ENCODE measurements at regions not wholly inside any gene's neighbourhood (a gene's known extent, or its start where the extent isn't known, plus 50 kb on each side); places are given as distances from the start of the nearest gene placed in this dataset.
"Not testable (repeated sequence)": the region's sequence is repeated elsewhere in the genome, so short reads cannot be mapped to it uniquely, and the experiment has no call there.

- no peak for DNase-seq (ENCODE audit: low read depth in 2 of 2)
These were observed 138.6 kb upstream of the FAM78B start for GRCh38 chr1:166305371-166305770.

- no peak for DNase-seq (ENCODE audit: low read depth in 2 of 2)
These were observed 140.7 kb upstream of the FAM78B start for GRCh38 chr1:166307261-166308188.

- not testable (repeated sequence) for DNase-seq (ENCODE audit: low read depth in 2 of 2)
These were observed 149.5 kb upstream of the FAM78B start for GRCh38 chr1:166316306-166316705.

GRCh38 chr1:166322470-166322869 lies 155.7 kb upstream of the FAM78B start:
- no peak for DNase-seq (ENCODE audit: low read depth in 2 of 2)

GRCh38 chr1:166327886-166328285 lies 161.1 kb upstream of the FAM78B start:
- no peak for DNase-seq (ENCODE audit: low read depth in 2 of 2)

- no peak for DNase-seq (ENCODE audit: low read depth in 2 of 2)
These were observed 162.2 kb upstream of the FAM78B start for GRCh38 chr1:166328956-166329355.

GRCh38 chr1:166330096-166330495 lies 163.3 kb upstream of the FAM78B start:
- DNase-seq (ENCODE audit: low read depth in 2 of 2): no peak

GRCh38 chr1:166338105-166338504 lies 171.3 kb upstream of the FAM78B start:
- no peak for DNase-seq (ENCODE audit: low read depth in 2 of 2)

- DNase-seq (ENCODE audit: low read depth in 2 of 2): no peak
These were observed 173.9 kb upstream of the FAM78B start for GRCh38 chr1:166340709-166341108.

- no peak for DNase-seq (ENCODE audit: low read depth in 2 of 2)
These were observed 176.5 kb upstream of the FAM78B start for GRCh38 chr1:166343276-166343675.

GRCh38 chr1:166350490-166350889 lies 183.7 kb upstream of the FAM78B start:
- no peak for DNase-seq (ENCODE audit: low read depth in 2 of 2)

GRCh38 chr1:166351676-166352075 lies 184.9 kb upstream of the FAM78B start:
- no peak for DNase-seq (ENCODE audit: low read depth in 2 of 2)

- DNase-seq (ENCODE audit: low read depth in 2 of 2): no peak
These were observed 186.4 kb upstream of the FAM78B start for GRCh38 chr1:166353213-166353612.

- no peak for DNase-seq (ENCODE audit: low read depth in 2 of 2)
These were observed 187.6 kb upstream of the FAM78B start for GRCh38 chr1:166354406-166354805.

GRCh38 chr1:166365081-166365480 lies 198.3 kb upstream of the FAM78B start:
- no peak for DNase-seq (ENCODE audit: low read depth in 2 of 2)

- DNase-seq (ENCODE audit: low read depth in 2 of 2): no peak
These were observed 201.2 kb upstream of the FAM78B start for GRCh38 chr1:166368030-166368429.

- no peak for DNase-seq (ENCODE audit: low read depth in 2 of 2)
These were observed 211.1 kb upstream of the FAM78B start for GRCh38 chr1:166377896-166378295.

GRCh38 chr1:166378805-166379204 lies 212.0 kb upstream of the FAM78B start:
- DNase-seq (ENCODE audit: low read depth in 2 of 2): no peak

GRCh38 chr1:166379447-166379846 lies 212.6 kb upstream of the FAM78B start:
- no peak for DNase-seq (ENCODE audit: low read depth in 2 of 2)

- no peak for DNase-seq (ENCODE audit: low read depth in 2 of 2)
These were observed 216.3 kb upstream of the FAM78B start for GRCh38 chr1:166383137-166383536.

- DNase-seq (ENCODE audit: low read depth in 2 of 2): no peak
These were observed 217.0 kb upstream of the FAM78B start for GRCh38 chr1:166383635-166384346.

GRCh38 chr1:166384948-166385347 lies 218.1 kb upstream of the FAM78B start:
- DNase-seq (ENCODE audit: low read depth in 2 of 2): no peak
